T-helper 2 cell (primary cell): ENCODE measurements at regions not wholly inside any gene's neighbourhood (a gene's known extent, or its start where the extent isn't known, plus 50 kb on each side); places are given as distances from the start of the nearest gene placed in this dataset.
"Not testable (repeated sequence)": the region's sequence is repeated elsewhere in the genome, so short reads cannot be mapped to it uniquely, and the experiment has no call there.

Experiments
- DNase-seq, 5 experiments: peaks; one replicate each; pipeline versions ENCODE4 v3.0.0 to v3.0.0-alpha.2; 2012 to 2022

GRCh38 chrX:122943918-122944317 is 240.2 kb upstream of the GRIA3 start:
- DNase-seq, result no peak

GRCh38 chrX:122945328-122945727 is 238.8 kb upstream of the GRIA3 start:
- no peak for DNase-seq

GRCh38 chrX:122972604-122973003 is 211.5 kb upstream of the GRIA3 start:
- no peak for DNase-seq

- no peak for DNase-seq
Measured at GRCh38 chrX:122982521-122982920, 201.6 kb upstream of the GRIA3 start.

- DNase-seq, result not testable (repeated sequence)
Measured at GRCh38 chrX:123002844-123003243, 181.2 kb upstream of the GRIA3 start.

GRCh38 chrX:123013141-123013540 is 170.9 kb upstream of the GRIA3 start:
- DNase-seq, result no peak

GRCh38 chrX:123036401-123036800 is 147.7 kb upstream of the GRIA3 start:
- no peak for DNase-seq

GRCh38 chrX:123049071-123049625 is 134.9 kb upstream of the GRIA3 start:
- DNase-seq, result no peak

- DNase-seq, result no peak
Measured at GRCh38 chrX:123060986-123061385, 123.1 kb upstream of the GRIA3 start.

- DNase-seq, result no peak
Measured at GRCh38 chrX:123064053-123064452, 120.0 kb upstream of the GRIA3 start.

GRCh38 chrX:123072686-123073385 is 111.2 kb upstream of the GRIA3 start:
- DNase-seq, result no peak

- DNase-seq, result no peak
Measured at GRCh38 chrX:123075947-123076561, 108.0 kb upstream of the GRIA3 start.

GRCh38 chrX:123077631-123078030 is 106.4 kb upstream of the GRIA3 start:
- DNase-seq, result no peak

GRCh38 chrX:123080065-123080464 is 104.0 kb upstream of the GRIA3 start:
- DNase-seq, result no peak

- DNase-seq, result no peak
Measured at GRCh38 chrX:123081776-123082175, 102.3 kb upstream of the GRIA3 start.

- no peak for DNase-seq
Measured at GRCh38 chrX:123083924-123084323, 100.2 kb upstream of the GRIA3 start.

GRCh38 chrX:123084797-123085196 is 99.3 kb upstream of the GRIA3 start:
- no peak for DNase-seq

GRCh38 chrX:123085311-123085940 is 98.7 kb upstream of the GRIA3 start:
- DNase-seq, result no peak

- DNase-seq, result no peak
Measured at GRCh38 chrX:123086768-123087167, 97.3 kb upstream of the GRIA3 start.

GRCh38 chrX:123087326-123087725 is 96.8 kb upstream of the GRIA3 start:
- no peak for DNase-seq

GRCh38 chrX:123088331-123088730 is 95.7 kb upstream of the GRIA3 start:
- no peak for DNase-seq

- DNase-seq, result no peak
Measured at GRCh38 chrX:123088930-123089329, 95.1 kb upstream of the GRIA3 start.

- DNase-seq, result no peak
Measured at GRCh38 chrX:123093792-123094191, 90.3 kb upstream of the GRIA3 start.
